CD4-positive, alpha-beta T cell treated with Interleukin-21 for 1 hour (primary cell): ENCODE measurements at regions not wholly inside any gene's neighbourhood (a gene's known extent, or its start where the extent isn't known, plus 50 kb on each side); places are given as distances from the start of the nearest gene placed in this dataset.

Experiments
- DNase-seq: peaks from one replicate; pipeline ENCODE4 v3.0.0-alpha.2; 2020

DNA sequence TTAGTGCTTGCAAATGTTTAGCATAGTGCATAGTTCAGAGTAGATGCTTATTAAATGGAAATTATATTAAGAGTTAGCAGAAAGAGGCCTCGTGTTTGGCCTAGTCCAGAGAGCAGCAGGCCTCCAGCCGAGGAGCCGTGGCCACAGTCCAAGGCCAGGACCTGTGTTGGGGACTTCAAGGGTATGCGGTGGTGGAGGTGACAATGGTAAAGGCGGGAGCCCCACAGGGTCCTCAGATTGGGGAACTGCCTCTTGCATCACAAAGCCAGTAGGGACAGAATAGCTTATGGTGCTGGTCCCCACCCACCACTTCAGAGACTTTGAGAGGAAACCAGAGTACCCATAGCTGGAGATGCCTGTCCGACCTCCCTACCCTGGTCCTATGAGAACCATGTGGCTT is 554.6 kb upstream of the RIOK2 start:
- DNase-seq: no peak

DNA sequence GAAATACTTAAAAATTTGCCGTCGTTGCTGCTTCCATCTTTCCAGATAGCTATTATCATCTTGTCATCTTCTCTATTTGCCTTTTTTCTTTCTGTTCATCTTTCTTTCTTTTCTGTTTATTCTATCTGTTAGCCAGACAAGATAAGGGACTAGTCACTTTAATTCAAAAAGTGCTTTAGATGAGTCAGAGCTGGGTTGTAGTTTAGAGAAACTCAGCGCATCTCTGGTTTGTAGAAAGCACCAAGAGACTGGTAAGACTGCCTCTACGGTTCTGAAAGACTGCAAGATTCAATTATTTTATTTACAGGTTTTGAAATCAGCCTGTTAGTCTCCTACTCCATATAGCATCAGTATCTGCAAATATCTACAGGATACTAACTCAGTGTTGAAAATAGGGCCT is 562.8 kb upstream of the RIOK2 start:
- DNase-seq: no peak

DNA sequence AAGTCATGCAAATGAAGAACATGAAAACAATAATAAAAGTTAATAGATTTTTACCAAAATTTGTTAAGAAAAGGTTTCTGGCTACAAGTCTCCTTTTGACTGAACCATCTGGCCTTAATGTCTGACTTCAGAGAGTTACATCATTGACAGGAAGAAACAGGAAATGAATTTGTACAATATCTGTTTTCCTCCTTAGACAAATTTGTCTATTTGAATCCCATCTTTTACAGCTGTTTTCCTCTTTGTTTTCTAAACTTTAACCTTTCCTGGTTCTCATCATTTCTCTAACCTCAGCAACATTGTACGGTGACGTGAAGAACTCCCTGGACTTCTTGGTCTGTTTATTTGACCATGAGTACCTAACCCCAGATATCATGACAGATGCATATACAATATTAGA is 567.5 kb upstream of the RIOK2 start:
- DNase-seq: no peak

DNA sequence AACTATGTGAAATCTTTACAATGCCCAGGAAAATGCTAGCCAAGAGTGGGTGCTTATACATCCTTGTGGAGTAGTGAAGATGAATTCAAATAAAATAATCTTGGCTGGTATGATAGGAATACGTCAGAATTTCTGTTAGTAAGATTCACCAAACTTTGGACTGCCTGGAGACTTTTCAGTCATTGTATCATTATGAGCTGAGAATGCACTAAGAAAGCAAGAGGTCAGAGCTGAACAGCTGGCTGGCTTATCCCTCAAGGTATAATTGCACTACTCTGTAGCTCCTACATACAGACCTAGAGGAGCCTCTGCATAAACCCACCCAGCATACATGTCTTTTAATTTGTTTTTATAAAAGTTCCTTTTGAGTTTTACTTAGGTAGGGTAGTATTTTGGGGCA is 568.5 kb upstream of the RIOK2 start:
- no peak for DNase-seq

DNA sequence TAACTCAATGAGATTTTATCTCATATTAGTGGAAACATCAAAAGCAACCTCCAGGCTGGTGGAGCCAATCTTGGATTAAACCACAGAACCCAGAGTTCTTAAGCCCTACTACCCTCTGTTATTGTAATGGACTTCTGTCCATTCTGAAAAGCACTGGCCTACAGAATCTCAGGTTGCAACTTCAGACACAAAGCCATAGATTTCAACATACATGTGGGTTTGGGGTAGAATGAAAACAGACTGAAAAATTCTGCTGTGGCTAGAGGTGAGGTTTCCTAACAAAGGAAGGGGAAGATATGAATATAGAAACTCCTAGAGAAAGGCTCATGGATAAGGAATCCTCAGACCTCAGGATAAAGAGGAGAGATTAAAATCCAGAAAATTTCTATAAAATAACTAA is 569.8 kb upstream of the RIOK2 start:
- DNase-seq: no peak

DNA sequence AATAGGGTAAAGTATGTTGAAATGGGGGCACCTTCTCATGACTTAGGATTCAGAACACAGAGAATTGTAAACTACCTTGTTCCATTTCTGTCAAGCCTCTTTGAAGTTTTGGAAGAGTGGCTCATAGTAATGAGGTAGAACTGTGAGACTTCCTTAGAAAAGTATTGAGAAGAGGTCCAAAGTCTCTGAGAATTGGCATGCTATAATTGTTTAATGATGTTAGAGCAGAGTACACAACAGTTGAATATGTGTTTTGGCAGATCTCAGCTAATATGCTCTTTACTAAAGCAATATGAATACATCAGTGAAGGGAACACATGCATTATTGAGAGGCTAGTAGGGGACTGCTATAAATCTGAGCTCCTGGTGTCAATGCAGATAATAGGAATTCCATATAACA is 579.4 kb upstream of the RIOK2 start:
- no peak for DNase-seq

DNA sequence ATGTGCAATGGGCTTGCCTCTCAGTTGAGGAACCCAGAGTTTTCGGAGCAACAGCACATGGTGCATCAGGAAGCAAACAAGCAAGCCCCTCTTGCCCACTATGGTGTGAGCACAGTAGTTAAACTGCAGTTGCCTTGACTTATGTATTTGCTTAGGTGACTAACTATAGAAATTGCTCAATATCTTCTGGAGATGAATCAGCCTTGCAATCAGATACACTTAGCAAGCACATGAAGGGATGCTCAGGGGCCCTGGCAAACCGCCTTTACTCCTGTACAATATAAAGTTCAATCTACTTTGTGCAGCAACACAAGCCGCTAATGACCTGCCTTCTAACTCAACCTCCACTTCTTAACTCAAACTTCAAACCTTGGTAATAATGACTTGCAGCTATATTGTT is 581.7 kb upstream of the RIOK2 start:
- no peak for DNase-seq

DNA sequence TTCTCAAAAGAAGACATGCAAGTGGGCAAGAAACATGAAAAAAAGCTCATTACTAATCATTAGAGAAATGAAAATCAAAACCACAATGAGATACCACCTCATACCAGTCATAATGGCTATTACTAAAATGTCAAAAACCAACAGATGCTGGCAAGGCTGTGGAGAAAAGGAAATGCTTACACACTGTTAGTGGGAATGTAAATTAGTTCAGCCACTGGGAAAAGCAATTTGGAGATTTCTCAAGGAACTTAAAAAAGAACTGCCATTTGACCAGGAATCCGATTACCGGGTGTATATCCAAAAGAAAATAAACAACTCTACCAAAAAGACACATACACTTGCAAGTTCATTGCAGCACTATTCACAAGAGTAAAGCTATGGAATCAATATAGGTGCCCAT is 595.4 kb upstream of the RIOK2 start:
- no peak for DNase-seq

DNA sequence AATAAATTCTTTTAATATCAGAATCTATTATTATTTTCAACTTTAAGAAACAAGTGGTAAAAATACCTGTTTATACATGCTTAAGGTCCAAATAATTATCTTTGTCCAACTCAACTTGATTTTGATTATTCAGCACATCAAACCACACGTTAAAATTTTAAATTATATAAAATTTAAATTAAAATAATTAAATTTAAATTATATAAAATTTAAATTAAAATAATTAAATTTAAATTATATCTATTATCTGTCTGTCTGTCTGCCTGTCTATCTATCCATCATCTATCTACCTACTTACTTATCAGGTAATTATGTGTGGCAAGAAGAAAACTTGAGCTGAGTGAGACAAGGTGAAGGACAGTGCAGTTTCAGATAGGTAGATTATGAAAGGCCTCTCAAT is 605.3 kb upstream of the RIOK2 start:
- no peak for DNase-seq

DNA sequence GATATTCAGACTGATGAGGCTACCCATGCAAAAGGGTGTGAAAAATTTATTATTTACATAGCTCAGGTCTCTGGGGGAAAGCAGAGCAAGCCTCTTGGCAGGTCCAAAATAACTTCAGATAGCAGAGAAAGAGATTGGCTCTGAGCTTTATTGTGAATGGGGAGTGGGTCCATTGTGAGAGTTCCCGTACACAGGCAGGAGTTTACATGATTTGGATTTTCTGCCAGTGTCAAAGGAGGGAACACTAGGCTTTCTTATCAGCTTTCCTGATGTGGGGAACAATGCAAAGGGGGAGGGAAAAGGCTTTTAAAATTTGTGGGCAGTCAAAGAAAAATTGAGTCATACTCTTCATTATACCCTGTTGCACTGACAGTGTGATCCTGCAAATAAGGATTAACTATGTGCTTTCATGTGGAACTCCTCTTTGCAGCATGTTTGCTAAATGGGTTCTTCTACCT is 615.0 kb upstream of the RIOK2 start:
- no peak for DNase-seq

DNA sequence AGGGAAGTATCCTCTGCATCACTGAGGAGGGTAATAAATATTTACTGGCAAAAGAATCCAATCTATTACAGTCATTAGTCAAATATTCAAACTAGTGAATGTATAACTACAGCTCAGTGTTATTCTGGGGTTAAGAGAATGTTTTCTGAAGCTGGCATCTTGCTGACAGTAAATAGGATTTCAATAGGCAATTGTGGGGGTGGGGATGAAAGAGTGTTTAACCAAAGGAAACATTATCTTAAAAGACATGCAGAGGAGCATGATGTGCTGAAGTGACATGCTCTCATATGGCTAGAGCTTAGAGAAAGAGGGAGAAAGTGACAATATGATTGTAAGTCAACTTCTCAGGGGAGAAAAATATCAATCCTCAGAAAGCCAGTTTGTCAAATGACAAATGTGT is 618.4 kb upstream of the RIOK2 start:
- DNase-seq: no peak

DNA sequence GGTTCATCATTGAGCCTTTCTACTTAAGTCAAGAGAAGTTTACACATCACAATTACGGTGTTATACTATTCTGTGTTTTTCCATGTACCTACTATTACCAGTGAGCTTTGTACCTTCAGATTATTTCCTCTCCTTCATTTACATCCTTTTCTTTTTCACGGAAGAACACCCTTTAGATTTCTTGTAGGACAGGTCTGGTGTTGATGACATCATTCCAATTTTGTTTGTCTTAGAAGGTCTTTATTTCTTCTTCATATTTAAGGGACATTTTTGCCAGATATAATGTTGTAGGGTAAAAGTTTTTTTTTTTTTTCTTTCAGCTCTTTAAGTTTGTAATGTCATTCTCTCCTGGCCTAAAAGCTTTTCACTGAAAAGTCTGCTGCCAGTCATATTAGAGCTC is 637.1 kb upstream of the RIOK2 start:
- no peak for DNase-seq

DNA sequence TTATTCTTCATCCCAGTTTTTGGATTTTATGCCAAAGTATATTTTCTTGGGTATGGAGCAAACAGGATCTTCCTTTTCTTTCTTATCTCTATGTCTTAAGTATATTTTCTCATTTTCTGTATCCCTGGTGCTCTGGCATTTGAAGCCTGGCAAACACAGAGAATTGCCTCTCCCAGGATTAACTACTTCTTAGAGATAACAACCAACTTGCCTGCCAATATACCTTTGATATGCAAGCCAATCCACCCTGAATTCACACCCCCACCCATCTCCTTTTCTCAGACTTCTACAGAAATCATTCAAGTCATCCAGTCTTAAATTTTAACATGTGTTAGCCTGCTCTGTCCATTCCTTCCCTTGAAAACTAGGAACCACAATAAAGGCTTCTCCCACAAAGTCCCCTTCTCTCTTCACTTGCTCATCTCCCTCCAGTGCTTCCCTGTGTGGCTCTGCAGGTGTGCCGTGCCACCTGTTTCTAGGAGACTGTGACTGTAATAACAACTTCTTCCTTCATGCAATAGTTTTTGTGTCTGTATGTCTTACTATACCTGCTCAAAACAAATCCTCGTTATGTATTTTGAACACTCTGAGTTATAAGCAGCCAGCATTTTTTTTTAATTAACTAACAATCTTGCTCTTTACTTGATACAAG is 649.7 kb upstream of the RIOK2 start:
- DNase-seq: no peak

DNA sequence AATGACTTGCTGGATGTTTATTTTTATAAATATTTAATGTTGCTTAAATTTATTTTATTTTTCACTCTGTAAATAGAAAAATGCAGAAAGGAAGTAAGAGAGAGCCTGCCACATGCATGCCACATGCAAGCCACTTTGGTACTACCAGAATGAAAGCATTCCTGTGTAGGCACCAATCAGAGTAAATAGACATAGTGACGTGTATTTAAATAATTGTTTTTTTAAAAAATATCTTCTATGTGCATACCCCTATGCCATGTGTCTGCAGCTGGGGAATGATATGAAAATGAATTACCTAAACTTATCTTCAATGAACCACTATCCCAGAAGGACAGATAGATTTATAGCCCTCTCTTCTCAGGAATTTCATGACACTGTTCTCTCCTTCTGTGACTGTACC is 651.5 kb upstream of the RIOK2 start:
- no peak for DNase-seq

DNA sequence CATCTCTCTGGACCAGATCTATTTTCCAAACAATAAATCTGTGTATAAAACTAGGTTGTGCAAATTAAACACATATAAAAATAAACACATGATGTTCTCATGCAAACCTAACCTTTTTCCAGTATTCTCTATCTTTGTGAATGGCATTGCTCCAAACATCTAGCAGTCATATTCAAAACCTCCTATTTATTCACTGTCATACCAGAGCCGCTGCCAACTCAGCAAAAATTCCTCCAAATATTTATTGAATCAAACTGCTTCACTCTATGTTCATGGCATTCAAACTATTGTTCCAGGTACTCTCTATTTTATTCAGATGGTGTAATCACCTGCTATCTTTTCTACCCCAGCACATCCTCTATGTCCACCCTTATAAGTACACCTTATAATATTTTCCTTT is 652.1 kb upstream of the RIOK2 start:
- DNase-seq: no peak

DNA sequence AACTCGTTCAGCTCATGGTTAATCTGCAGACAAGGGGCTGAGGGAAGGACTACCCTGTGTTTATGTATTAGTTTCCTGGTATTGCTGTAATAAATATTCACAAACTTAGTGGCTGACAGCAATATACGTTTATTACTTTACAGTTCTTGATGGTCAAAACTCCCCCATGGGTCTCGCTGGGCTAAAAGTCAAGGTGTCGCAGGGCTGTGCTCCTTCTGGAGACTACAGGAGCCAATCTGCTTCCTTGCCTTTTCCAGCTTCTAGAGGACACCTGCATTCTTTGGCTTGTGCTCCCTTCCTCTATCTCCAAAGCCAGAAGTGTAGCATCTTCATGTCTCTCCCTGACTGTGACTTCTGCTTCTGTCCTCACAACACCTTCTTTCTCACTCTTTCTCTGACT is 653.8 kb upstream of the RIOK2 start:
- DNase-seq: no peak

DNA sequence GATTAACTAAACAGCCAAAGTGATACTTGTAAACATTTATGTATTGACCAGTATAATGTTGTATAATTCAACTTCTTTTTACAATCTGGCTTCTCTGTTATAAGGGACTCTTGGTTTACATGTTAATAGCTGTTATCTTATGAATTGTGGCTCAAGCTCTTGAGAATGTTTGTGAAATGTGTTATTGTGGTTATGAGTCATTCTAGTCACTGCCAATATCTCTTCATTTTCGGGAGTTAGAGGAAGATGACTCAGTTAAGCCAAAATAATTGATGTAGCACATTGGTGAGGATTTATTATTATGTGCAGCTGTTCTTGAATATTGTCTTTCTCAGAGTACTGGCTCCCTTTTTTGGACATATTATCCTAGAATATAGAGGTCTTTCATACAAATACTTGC is 655.2 kb upstream of the RIOK2 start:
- DNase-seq: no peak

DNA sequence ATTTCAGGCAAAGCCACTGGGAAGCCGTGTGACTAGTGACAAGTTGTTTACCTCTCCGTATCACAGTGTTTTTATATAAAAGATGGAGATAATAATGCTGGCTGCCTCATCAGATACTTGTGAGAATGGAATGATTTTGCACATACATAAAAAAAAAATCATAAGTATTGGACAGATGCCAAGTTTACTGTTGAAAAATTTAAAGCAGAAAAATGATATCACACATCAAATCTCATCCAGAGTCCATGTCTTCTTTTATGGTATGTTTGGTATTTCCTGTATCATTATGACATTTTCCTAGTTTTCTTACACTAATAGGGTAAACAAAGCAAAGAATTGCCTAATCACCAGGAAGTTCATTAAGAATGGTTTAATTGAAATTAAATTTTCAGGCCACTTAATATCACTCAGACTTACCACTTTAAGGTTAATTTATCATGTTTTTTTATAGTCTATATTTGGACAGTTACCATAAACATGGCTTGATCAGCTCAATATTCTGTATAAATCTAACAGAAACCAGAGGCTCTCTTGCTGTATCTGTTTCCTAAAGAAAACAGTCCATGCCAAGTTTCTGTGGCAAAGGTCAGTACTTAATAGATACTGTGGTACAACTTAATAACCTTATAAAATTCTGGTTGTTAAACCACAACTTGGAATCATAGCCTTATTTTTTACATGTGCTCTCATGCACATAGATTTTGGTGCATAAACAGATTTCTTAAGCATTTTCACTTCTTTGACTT is 656.5 kb upstream of the RIOK2 start:
- no peak for DNase-seq

DNA sequence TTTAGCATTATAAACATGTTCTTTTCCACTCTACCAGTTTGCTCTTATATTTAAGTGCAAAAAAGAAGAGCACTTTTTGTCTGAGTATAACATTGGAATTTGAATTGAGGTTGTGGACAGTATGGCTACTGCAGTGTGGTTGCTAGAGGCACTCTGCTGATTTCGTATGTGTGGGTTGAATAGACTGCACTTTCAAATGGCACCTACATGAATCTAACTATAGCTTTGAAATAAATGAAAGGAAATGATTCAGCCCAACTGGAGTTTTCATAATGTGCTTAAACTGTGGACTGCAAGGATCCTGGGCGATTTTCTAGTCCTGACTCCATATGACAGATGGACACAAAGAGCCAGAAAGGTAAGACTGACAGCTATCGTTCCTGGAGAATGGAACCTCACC is 657.6 kb upstream of the RIOK2 start:
- no peak for DNase-seq

DNA sequence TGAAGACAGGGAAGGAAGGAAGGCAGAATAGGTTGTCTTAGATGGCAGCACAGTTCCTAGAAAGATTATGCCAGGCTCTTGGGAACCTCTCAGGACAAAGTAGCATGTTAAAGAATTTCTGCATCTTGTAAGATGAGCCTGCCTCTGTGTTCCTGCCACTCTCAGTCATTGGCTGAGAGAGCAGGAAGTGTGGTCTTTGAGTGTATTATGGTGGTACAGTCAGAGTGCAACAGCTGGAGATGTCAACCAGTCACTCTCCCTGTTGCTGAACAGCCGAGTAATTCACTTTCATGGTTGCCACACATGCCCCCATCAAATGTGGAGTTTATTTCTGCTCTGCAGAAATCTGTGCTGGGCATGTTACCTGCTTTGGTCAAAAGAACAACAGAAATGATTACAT is 659.6 kb upstream of the RIOK2 start:
- no peak for DNase-seq

DNA sequence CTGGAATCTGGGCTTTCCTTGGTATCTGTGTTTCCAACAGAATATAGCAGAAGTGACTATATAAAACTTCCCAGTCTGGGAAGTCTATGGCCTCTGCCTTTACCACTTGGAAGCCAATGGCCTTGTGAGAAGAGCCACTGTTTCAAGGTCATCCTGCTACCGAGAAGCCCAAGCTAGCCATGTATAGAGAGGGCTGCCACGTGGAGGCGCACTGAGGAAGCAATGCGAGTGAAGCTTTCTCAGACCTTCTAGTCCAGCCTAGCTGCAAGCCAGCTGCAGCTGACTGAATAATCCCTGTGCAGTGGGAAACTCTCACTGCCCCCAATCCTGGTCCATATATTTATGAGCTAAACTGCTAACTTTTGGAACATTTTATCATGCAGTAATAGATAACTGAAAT is 661.8 kb upstream of the RIOK2 start:
- DNase-seq: no peak

DNA sequence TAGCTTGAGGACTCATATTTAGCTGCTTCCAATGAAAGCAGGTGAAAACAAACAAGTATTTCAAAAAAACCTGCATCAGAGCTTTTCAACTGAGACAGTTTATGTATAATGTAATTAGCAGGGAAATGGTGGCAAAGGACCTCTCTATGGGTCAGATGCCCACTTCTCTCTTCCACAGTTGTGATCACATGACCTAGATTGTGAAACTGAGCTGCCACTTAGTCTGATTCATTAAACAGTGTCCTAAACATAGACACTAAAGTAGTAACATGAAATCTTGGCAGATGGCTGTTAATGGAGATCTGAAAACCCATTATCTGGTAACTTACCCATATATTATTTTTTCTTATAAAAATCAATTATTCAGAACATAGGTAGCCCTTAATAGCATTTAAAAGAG is 663.6 kb upstream of the RIOK2 start:
- no peak for DNase-seq

DNA sequence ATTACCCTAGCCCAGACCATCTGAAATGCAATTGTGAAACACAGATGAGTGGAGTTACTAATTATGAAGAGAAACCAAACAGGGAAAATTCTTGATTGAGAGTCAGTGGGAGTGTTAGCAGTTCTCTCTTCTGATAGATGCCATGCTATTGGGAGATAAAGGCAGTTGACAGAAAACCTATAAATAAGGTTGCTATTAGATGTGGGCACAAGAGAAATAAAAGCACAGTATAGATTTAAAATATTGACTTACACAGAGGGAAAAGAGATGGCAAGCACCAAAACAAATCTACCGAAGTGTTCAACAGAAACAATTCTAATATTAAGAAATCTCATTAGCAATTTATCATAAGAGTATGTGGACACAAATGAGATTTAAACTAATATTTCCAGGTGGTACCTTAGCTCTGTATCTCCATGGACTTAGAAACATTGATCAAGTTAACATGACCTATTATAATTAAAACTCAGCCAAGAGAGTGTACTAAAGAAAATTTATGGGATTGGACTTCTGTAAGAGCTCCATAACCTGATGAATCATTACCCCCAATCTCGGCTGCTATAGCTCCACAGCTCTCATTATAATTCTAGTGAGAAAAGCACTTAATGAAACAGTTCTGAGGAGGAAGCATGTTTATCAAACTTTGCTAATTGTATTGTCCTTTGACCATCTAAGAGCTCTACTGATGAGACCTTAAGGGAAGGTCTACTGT is 665.0 kb upstream of the RIOK2 start:
- DNase-seq: no peak

DNA sequence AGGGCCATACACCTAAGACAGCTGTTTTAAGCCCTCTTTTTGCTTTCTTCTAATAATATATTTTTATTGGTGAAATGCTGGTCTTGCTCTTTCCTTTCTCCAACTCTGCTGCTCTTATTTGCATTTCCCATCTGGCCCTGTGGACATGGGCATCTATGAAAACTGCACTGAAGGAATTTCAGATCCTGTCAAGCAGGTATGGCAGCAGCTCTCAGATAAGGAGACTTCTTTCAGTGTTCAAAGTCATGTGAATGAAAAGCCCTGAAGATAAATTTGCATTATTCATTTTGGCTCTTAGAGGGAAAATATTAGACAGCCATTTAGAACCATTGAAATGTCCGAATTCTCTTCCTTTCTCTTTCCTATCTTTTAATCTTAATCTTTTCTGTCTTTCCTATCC is 668.0 kb upstream of the RIOK2 start:
- DNase-seq: no peak
